Activated CD8-positive, alpha-beta T cell treated with anti-CD3 and anti-CD28 coated beads for 36 hours (primary cell): ENCODE measurements at regions not wholly inside any gene's neighbourhood (a gene's known extent, or its start where the extent isn't known, plus 50 kb on each side); places are given as distances from the start of the nearest gene placed in this dataset.
"Not testable (repeated sequence)": the region's sequence is repeated elsewhere in the genome, so short reads cannot be mapped to it uniquely, and the experiment has no call there.

ENCODE experiments used
- ATAC-seq: fragments of 200-7000 bp; cut with Tn5 transposase; one replicate; pipeline ENCODE4 v1.10.0; 2021; ENCODE audit warnings: mild to moderate bottlenecking, moderate library complexity
- CTCF ChIA-PET: fragments of 350-600 bp; sonication (Branson Sonifier 250); formaldehyde crosslinking; loops from one replicate; lab custom pipeline; 2021; ENCODE audit warnings: antibody characterized with exemption; lab: Charles Lee
- POLR2A ChIA-PET: fragments of 350-600 bp; sonication (Branson Sonifier 250); formaldehyde crosslinking; loops from one replicate; lab custom pipeline; 2021; ENCODE audit warnings: antibody characterized with exemption; lab: Charles Lee
- DNase-seq: peaks from one replicate; pipeline ENCODE4 v3.0.0-alpha.2; 2020
- H3K27ac Mint-ChIP-seq: one replicate; pipeline ENCODE4 v1.8.0; 2021; ENCODE audit warnings: mild to moderate bottlenecking, mixed read lengths
- H3K27me3 Mint-ChIP-seq: one replicate; pipeline ENCODE4 v1.8.0; 2021; ENCODE audit warnings: mixed read lengths
- H3K36me3 Mint-ChIP-seq: one replicate; pipeline ENCODE4 v1.8.0; 2021; ENCODE audit warnings: low read depth, mixed read lengths
- H3K4me1 Mint-ChIP-seq: one replicate; pipeline ENCODE4 v1.8.0; 2021; ENCODE audit warnings: low read depth, mixed read lengths
- H3K4me3 Mint-ChIP-seq: one replicate; pipeline ENCODE4 v1.8.0; 2021; ENCODE audit warnings: mild to moderate bottlenecking, moderate library complexity, mixed read lengths
- H3K9me3 Mint-ChIP-seq: one replicate; pipeline ENCODE4 v1.8.0; 2021; ENCODE audit warnings: mixed read lengths
- CTCF ChIP-seq: fragments of 200-600 bp; IDR thresholded peaks from one replicate; pipeline ENCODE4 v1.8.0; 2022; ENCODE audit warnings: antibody characterized with exemption, mild to moderate bottlenecking
- intact Hi-C: fragments of 100-400 bp; cut with micrococcal nuclease; formaldehyde crosslinking; loops from one replicate; pipeline ENCODE4 v1.10.0; 2022

- Mint-ChIP-seq H3K4me3 (no peak overlapping the region), H3K36me3 (no peaks in the 10 kb centered on the region), H3K27me3 (no peaks in the 10 kb centered on the region), H3K9me3 (peaks cover 12% of the 10 kb centered on the region), H3K4me1 (no peaks in the 10 kb centered on the region), H3K27ac (no peak overlapping the region)
- DNase-seq (no peak), ATAC-seq (no peak)
- CTCF ChIA-PET, result no interaction called here
- intact Hi-C loops, result no loop called here
- no peak for TF ChIP-seq CTCF
- POLR2A ChIA-PET, result no interaction called here
Measured at GRCh38 chr14:46444666-46445065, 206.9 kb downstream of the RPL10L start.

GRCh38 chr14:46433381-46433780, 218.2 kb downstream of the RPL10L start:
- no peak overlapping the region for H3K27ac Mint-ChIP-seq
- ChIA-PET POLR2A (no interaction called here), CTCF (no interaction called here)
- H3K27me3 Mint-ChIP-seq, result no peaks in the 10 kb centered on the region
- no peaks in the 10 kb centered on the region for H3K4me1 Mint-ChIP-seq
- ATAC-seq, result no peak
- no peak for TF ChIP-seq CTCF
- no peak for DNase-seq
- intact Hi-C loops, result no loop called here
- no peaks in the 10 kb centered on the region for H3K36me3 Mint-ChIP-seq
- H3K4me3 Mint-ChIP-seq, result no peak overlapping the region
- H3K9me3 Mint-ChIP-seq, result peaks cover 10% of the 10 kb centered on the region

- no peaks in the 10 kb centered on the region for H3K4me1 Mint-ChIP-seq
- no peaks in the 10 kb centered on the region for H3K27me3 Mint-ChIP-seq
- H3K27ac Mint-ChIP-seq, result no peak overlapping the region
- H3K36me3 Mint-ChIP-seq, result no peaks in the 10 kb centered on the region
- H3K9me3 Mint-ChIP-seq, result peaks cover 10% of the 10 kb centered on the region
- ChIA-PET CTCF (no interaction called here), POLR2A (no interaction called here)
- no peak for ATAC-seq
- H3K4me3 Mint-ChIP-seq, result no peak overlapping the region
- no peak for TF ChIP-seq CTCF
- intact Hi-C loops, result no loop called here
- DNase-seq, result no peak
Measured at GRCh38 chr14:46432516-46432915, 219.1 kb downstream of the RPL10L start.

GRCh38 chr14:46417066-46417465, 234.5 kb downstream of the RPL10L start:
- no peak overlapping the region for H3K27ac Mint-ChIP-seq
- ChIA-PET POLR2A (no interaction called here), CTCF (no interaction called here)
- H3K27me3 Mint-ChIP-seq, result no peaks in the 10 kb centered on the region
- no peak for TF ChIP-seq CTCF
- intact Hi-C loops, result no loop called here
- no peaks in the 10 kb centered on the region for H3K4me1 Mint-ChIP-seq
- ATAC-seq (no peak), DNase-seq (no peak)
- H3K36me3 Mint-ChIP-seq, result no peaks in the 10 kb centered on the region
- peaks cover 16% of the 10 kb centered on the region for H3K9me3 Mint-ChIP-seq
- H3K4me3 Mint-ChIP-seq, result no peak overlapping the region

- DNase-seq, result no peak
- no peak overlapping the region for H3K4me3 Mint-ChIP-seq
- CTCF ChIA-PET, result no interaction called here
- H3K27ac Mint-ChIP-seq, result no peak overlapping the region
- H3K9me3 Mint-ChIP-seq, result peaks cover 2% of the 10 kb centered on the region
- POLR2A ChIA-PET, result interaction anchor here (0.6 kb wide), 1 partner anchor 9 kb away, joined by 3 read pairs; no protein-coding TSS in a partner anchor
- intact Hi-C loops, result no loop called here
- no peaks in the 10 kb centered on the region for H3K27me3 Mint-ChIP-seq
- no peak for TF ChIP-seq CTCF
- no peaks in the 10 kb centered on the region for H3K4me1 Mint-ChIP-seq
- no peak for ATAC-seq
- H3K36me3 Mint-ChIP-seq, result no peaks in the 10 kb centered on the region
Measured at GRCh38 chr14:46404865-46405811, 246.4 kb downstream of the RPL10L start.

GRCh38 chr14:46402001-46402690, 249.4 kb downstream of the RPL10L start:
- DNase-seq, intact Hi-C loops, CTCF ChIA-PET, H3K4me1 Mint-ChIP-seq, H3K27me3 Mint-ChIP-seq, H3K9me3 Mint-ChIP-seq, POLR2A ChIA-PET, H3K4me3 Mint-ChIP-seq, ATAC-seq, H3K36me3 Mint-ChIP-seq, H3K27ac Mint-ChIP-seq: not testable (repeated sequence)
